ENCODE measurements at regions not wholly inside any gene's neighbourhood (a gene's known extent, or its start where the extent isn't known, plus 50 kb on each side); places are given as distances from the start of the nearest gene placed in this dataset.

GRCh38 chr20:59390437-59390836 lies 90.0 kb downstream of the EDN3 start:
- no peak for TF ChIP-seq JUN (IDR thresholded peaks at IDR 0.05; ENCODE audit: borderline replicate concordance, insufficient read depth, insufficient read length, low read depth)
- no peak for TF ChIP-seq CTCF (IDR thresholded peaks at IDR 0.05; ENCODE audit: extremely low read depth in 1 of 2, insufficient read depth in 1 of 2, low read depth in 1 of 2, low read length in 2 of 2)
- TF ChIP-seq EZH2 (IDR thresholded peaks at IDR 0.05; ENCODE audit: borderline replicate concordance, low read depth, low read length, severe bottlenecking), result no peak

All from endothelial cell of umbilical vein (primary cell).